ENCODE measurements at regions not wholly inside any gene's neighbourhood (a gene's known extent, or its start where the extent isn't known, plus 50 kb on each side); places are given as distances from the start of the nearest gene placed in this dataset.

GRCh38 chr2:8399731-8400130, 282.1 kb upstream of the ID2 start:
- ATAC-seq (no peak), FAIRE-seq (no peak), DNase-seq (ENCODE audit: extremely low read depth in 1 of 4, low spot score in 3 of 4) (no peak)
- peaks cover 3% of the 10 kb centered on the region; the same call in 1 of the 2 replicates for H3K9me3 ChIP-seq (replicated peaks; ENCODE audit: control insufficient read depth, insufficient read depth, low read depth, low read length)
- no peaks in the 10 kb centered on the region for H3K36me3 ChIP-seq (ENCODE audit: control insufficient read depth, insufficient read depth, low read length)
- 0% methylated on average over 4 of the region's 4 CpGs for WGBS (ENCODE audit: insufficient coverage, low coverage, missing lambda C conversion rate)
- H3K27me3 ChIP-seq (ENCODE audit: control insufficient read depth in 2 of 2, insufficient read depth in 2 of 2, low read length in 2 of 2) = peaks cover 8 to 17% of the 10 kb centered on the region in 2 experiments; a peak in 3 of 5 replicates
- no peaks in the 10 kb centered on the region for H3K9me1 ChIP-seq (ENCODE audit: control insufficient read depth, insufficient read depth, low read length)
- H3K27ac ChIP-seq (ENCODE audit: extremely low read depth, low read depth, low read length) = no peak overlapping the region
- H2AFZ ChIP-seq (ENCODE audit: low read depth, low read length) = no peak overlapping the region
- no TSS peak for BruUV-seq (replicated peaks)
- H3K4me2 ChIP-seq (ENCODE audit: insufficient read depth, low read length) = no peak overlapping the region
- H3K4me1 ChIP-seq (replicated peaks in 1 of 2; ENCODE audit: control insufficient read depth in 2 of 2, insufficient read depth in 2 of 2, low read length in 2 of 2) = no peaks in the 10 kb centered on the region
- in situ Hi-C loops (cut with MboI) = no loop called here
- POLR2A ChIA-PET = no interaction called here
- intact Hi-C loops (cut with micrococcal nuclease) = no loop called here
- CTCF ChIA-PET (ENCODE audit: low intra/inter-chr PET ratio) = no interaction called here
- no peaks in the 10 kb centered on the region; the same call in 1 of the 2 replicates for H4K20me1 ChIP-seq (replicated peaks; ENCODE audit: control insufficient read depth, insufficient read depth, low read length)
- no peak overlapping the region for H3K9ac ChIP-seq (ENCODE audit: insufficient read depth in 1 of 2, low read depth in 2 of 2, low read length in 2 of 2)
- H3K79me2 ChIP-seq (ENCODE audit: control insufficient read depth, insufficient read depth, low read length) = no peaks in the 10 kb centered on the region
- no peak overlapping the region for H3K4me3 ChIP-seq
- TF ChIP-seq SIX5 (IDR thresholded peaks at IDR 0.05; ENCODE audit: borderline replicate concordance in 1 of 2, insufficient read depth in 1 of 2, low read depth in 1 of 2, low read length in 2 of 2) (no peak), ZBTB8A (IDR thresholded peaks at IDR 0.05; ENCODE audit: partially characterized antibody) (no peak), PML (IDR thresholded peaks at IDR 0.05; ENCODE audit: low read length) (no peak), JUND (IDR thresholded peaks at IDR 0.05; ENCODE audit: borderline replicate concordance, low read depth, low read length) (no peak), JUND (tag; IDR thresholded peaks at IDR 0.05; ENCODE audit: borderline replicate concordance, low read depth, low read length) (no peak), ZNF407 (IDR thresholded peaks at IDR 0.05; ENCODE audit: low read depth) (no peak), NR0B1 (IDR thresholded peaks at IDR 0.05; ENCODE audit: partially characterized antibody) (no peak), BDP1 (IDR thresholded peaks at IDR 0.05; ENCODE audit: insufficient read depth, insufficient read length) (no peak), BCL6 (CRISPR knock-in tag; IDR thresholded peaks at IDR 0.05) (no peak), LARP7 (IDR thresholded peaks at IDR 0.05) (no peak), CHAMP1 (IDR thresholded peaks at IDR 0.05) (no peak)

All from K562 (cell line).